ENCODE measurements at regions not wholly inside any gene's neighbourhood (a gene's known extent, or its start where the extent isn't known, plus 50 kb on each side); places are given as distances from the start of the nearest gene placed in this dataset.

GRCh38 chr15:69992348-69992747 is 105.4 kb downstream of the TLE3 start:
- Mint-ChIP-seq H3K4me1 (peaks cover 16% of the 10 kb centered on the region), H3K27ac (no peak overlapping the region), H3K36me3 (no peaks in the 10 kb centered on the region), H3K27me3 (ENCODE audit: low read depth) (no peaks in the 10 kb centered on the region), H3K9me3 (no peaks in the 10 kb centered on the region), H3K4me3 (no peak overlapping the region)
- POLR2A ChIA-PET = no interaction called here
- no peak for DNase-seq (ENCODE audit: low spot score)
- CTCF ChIA-PET = no interaction called here
- no peak for TF ChIP-seq SP1 (CRISPR knock-in tag; conservative IDR thresholded peaks at IDR 0.05)
- TF ChIP-seq GRHL2 (CRISPR knock-in tag; IDR thresholded peaks at IDR 0.05; ENCODE audit: insufficient replicate concordance, severe bottlenecking) = no peak
- no peak for TF ChIP-seq ZSCAN18 (CRISPR knock-in tag; IDR thresholded peaks at IDR 0.05)
- TF ChIP-seq HMGA2 (CRISPR knock-in tag; IDR thresholded peaks at IDR 0.05) = no peak
- TF ChIP-seq MAX (CRISPR knock-in tag; IDR thresholded peaks at IDR 0.05) = no peak
- TF ChIP-seq EMX1 (CRISPR knock-in tag; IDR thresholded peaks at IDR 0.05) = no peak
- TF ChIP-seq NFE2L1 (CRISPR knock-in tag; IDR thresholded peaks at IDR 0.05) = no peak
- no peak for TF ChIP-seq GTF2I (CRISPR knock-in tag; conservative IDR thresholded peaks at IDR 0.05)
- ATAC-seq = no peak

GRCh38 chr15:69994429-69995205 is 103.1 kb downstream of the TLE3 start:
- CTCF ChIA-PET = interaction anchor here (0.6 kb wide), 1 partner anchor 365 kb away, joined by 3 read pairs; no protein-coding TSS in a partner anchor
- TF ChIP-seq PREB (CRISPR knock-in tag; IDR thresholded peaks at IDR 0.05; ENCODE audit: borderline replicate concordance) = no peak
- TF ChIP-seq ZMAT4 (CRISPR knock-in tag; IDR thresholded peaks at IDR 0.05) = no peak
- no peak for TF ChIP-seq ATF6 (CRISPR knock-in tag; IDR thresholded peaks at IDR 0.05)
- H3K4me3 Mint-ChIP-seq = no peak overlapping the region
- no peaks in the 10 kb centered on the region for H3K27me3 Mint-ChIP-seq (ENCODE audit: low read depth)
- ATAC-seq (no peak), DNase-seq (ENCODE audit: low spot score) (no peak)
- no peaks in the 10 kb centered on the region for H3K9me3 Mint-ChIP-seq
- H3K4me1 Mint-ChIP-seq = peaks cover 13% of the 10 kb centered on the region
- H3K27ac Mint-ChIP-seq = no peak overlapping the region
- POLR2A ChIA-PET = no interaction called here
- no peaks in the 10 kb centered on the region for H3K36me3 Mint-ChIP-seq

GRCh38 chr15:69996321-69997160 is 101.2 kb downstream of the TLE3 start:
- Mint-ChIP-seq H3K4me1 (peaks cover 7% of the 10 kb centered on the region), H3K27me3 (ENCODE audit: low read depth) (no peaks in the 10 kb centered on the region), H3K36me3 (no peaks in the 10 kb centered on the region), H3K4me3 (no peak overlapping the region), H3K9me3 (no peaks in the 10 kb centered on the region), H3K27ac (no peak overlapping the region; the same call in 1 of the 2 replicates)
- DNase-seq (ENCODE audit: low spot score) (no peak), ATAC-seq (no peak)
- CTCF ChIA-PET = no interaction called here
- TF ChIP-seq MXD4 (CRISPR knock-in tag; IDR thresholded peaks at IDR 0.05; ENCODE audit: borderline replicate concordance) (no peak), ATF2 (CRISPR knock-in tag; IDR thresholded peaks at IDR 0.05; ENCODE audit: borderline replicate concordance, low read depth) (no peak), IRF2 (CRISPR knock-in tag; IDR thresholded peaks at IDR 0.05; ENCODE audit: borderline replicate concordance, low read depth) (no peak), PRRX2 (CRISPR knock-in tag; IDR thresholded peaks at IDR 0.05) (no peak), NR3C1 (CRISPR knock-in tag; conservative IDR thresholded peaks at IDR 0.05; ENCODE audit: low read depth) (no peak)
- POLR2A ChIA-PET = interaction anchor here (0.6 kb wide), 1 partner anchor 81 kb away, joined by 3 read pairs; no protein-coding TSS in a partner anchor

Measured in WTC11 (cell line).